ENCODE measurements at regions not wholly inside any gene's neighbourhood (a gene's known extent, or its start where the extent isn't known, plus 50 kb on each side); places are given as distances from the start of the nearest gene placed in this dataset.

DNA sequence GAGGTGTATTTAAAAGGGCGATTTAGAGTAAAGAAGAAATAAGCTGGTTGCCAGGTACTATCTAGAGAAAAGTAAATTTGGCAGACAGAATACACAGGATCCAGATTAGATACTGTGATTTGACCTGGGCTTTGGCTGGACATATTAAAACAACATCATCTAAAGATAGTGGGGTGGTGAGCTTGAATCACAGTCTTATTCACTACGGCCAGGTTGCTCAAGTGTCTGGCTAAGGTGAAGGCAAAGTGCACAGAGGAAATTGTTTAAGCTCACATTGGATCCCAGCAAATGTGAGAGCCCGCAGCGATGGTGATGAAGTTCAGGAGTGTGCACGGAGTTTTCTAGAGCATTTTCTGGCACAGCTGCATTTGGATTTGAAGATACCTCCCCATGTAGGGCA is 398.2 kb upstream of the MEF2C start:
- TF ChIP-seq, protein P1, sequence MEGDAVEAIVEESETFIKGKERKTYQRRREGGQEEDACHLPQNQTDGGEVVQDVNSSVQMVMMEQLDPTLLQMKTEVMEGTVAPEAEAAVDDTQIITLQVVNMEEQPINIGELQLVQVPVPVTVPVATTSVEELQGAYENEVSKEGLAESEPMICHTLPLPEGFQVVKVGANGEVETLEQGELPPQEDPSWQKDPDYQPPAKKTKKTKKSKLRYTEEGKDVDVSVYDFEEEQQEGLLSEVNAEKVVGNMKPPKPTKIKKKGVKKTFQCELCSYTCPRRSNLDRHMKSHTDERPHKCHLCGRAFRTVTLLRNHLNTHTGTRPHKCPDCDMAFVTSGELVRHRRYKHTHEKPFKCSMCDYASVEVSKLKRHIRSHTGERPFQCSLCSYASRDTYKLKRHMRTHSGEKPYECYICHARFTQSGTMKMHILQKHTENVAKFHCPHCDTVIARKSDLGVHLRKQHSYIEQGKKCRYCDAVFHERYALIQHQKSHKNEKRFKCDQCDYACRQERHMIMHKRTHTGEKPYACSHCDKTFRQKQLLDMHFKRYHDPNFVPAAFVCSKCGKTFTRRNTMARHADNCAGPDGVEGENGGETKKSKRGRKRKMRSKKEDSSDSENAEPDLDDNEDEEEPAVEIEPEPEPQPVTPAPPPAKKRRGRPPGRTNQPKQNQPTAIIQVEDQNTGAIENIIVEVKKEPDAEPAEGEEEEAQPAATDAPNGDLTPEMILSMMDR (IDR thresholded peaks at IDR 0.05), result no peak
- TF ChIP-seq POLR2A (IDR thresholded peaks at IDR 0.05), result no peak
- TF ChIP-seq POLR2AphosphoS5 (IDR thresholded peaks at IDR 0.05; ENCODE audit: insufficient read depth in 1 of 2, low read depth in 1 of 2), result no peak
